ENCODE measurements at regions not wholly inside any gene's neighbourhood (a gene's known extent, or its start where the extent isn't known, plus 50 kb on each side); places are given as distances from the start of the nearest gene placed in this dataset.

GRCh38 chr4:31125061-31125460, 404.9 kb downstream of the PCDH7 start:
- intact Hi-C loops (cut with DNase I, micrococcal nuclease) = no loop called here
- Mint-ChIP-seq H3K36me3 (ENCODE audit: low read depth) (no peaks in the 10 kb centered on the region), H3K27ac (no peak overlapping the region), H3K9me3 (peaks cover 2% of the 10 kb centered on the region), H3K4me3 (no peak overlapping the region), H3K4me1 (ENCODE audit: low read depth) (no peaks in the 10 kb centered on the region), H3K27me3 (no peaks in the 10 kb centered on the region)
- DNase-seq = no peak
- Histone ChIP-seq H3K36me3 (ENCODE audit: insufficient read depth, low read length) (no peaks in the 10 kb centered on the region), H3K27ac (ENCODE audit: low read depth in 1 of 2, low read length in 2 of 2) (no peak overlapping the region), H3K4me3 (ENCODE audit: low read length) (no peak overlapping the region), H3K4me1 (ENCODE audit: insufficient read depth, low read length) (no peaks in the 10 kb centered on the region), H3K9me3 (ENCODE audit: control insufficient read depth in 1 of 2, insufficient read depth in 1 of 2, low read length in 2 of 2) (peaks cover 0 to 8% of the 10 kb centered on the region in 2 experiments), H3K27me3 (ENCODE audit: control insufficient read depth in 1 of 2, insufficient read depth in 2 of 2, low read length in 2 of 2) (no peaks in the 10 kb centered on the region)
- ChIA-PET POLR2A (no interaction called here), CTCF (no interaction called here)
- TF ChIP-seq CTCF (IDR thresholded peaks at IDR 0.05) = no peak
- no peak for ATAC-seq (ENCODE audit: poor library complexity)

- H3K4me3 ChIP-seq (ENCODE audit: low read length) = no peak overlapping the region
- intact Hi-C loops (cut with DNase I, micrococcal nuclease) = no loop called here
- peaks cover 2% of the 10 kb centered on the region for H3K9me3 Mint-ChIP-seq
- no peaks in the 10 kb centered on the region for H3K27me3 ChIP-seq (ENCODE audit: control insufficient read depth in 1 of 2, insufficient read depth in 2 of 2, low read length in 2 of 2)
- H3K36me3 ChIP-seq (ENCODE audit: insufficient read depth, low read length) = no peaks in the 10 kb centered on the region
- H3K27ac ChIP-seq (ENCODE audit: low read depth in 1 of 2, low read length in 2 of 2) = no peak overlapping the region
- no peak overlapping the region for H3K4me3 Mint-ChIP-seq
- H3K27me3 Mint-ChIP-seq = no peaks in the 10 kb centered on the region
- ATAC-seq (ENCODE audit: poor library complexity) (no peak), DNase-seq (no peak)
- H3K9me3 ChIP-seq (ENCODE audit: control insufficient read depth in 1 of 2, insufficient read depth in 1 of 2, low read length in 2 of 2) = peaks cover 0 to 8% of the 10 kb centered on the region in 2 experiments
- no peaks in the 10 kb centered on the region for H3K4me1 Mint-ChIP-seq (ENCODE audit: low read depth)
- POLR2A ChIA-PET = no interaction called here
- no peaks in the 10 kb centered on the region for H3K4me1 ChIP-seq (ENCODE audit: insufficient read depth, low read length)
- no peak for TF ChIP-seq CTCF (IDR thresholded peaks at IDR 0.05)
- H3K27ac Mint-ChIP-seq = no peak overlapping the region
- CTCF ChIA-PET = no interaction called here
- H3K36me3 Mint-ChIP-seq (ENCODE audit: low read depth) = no peaks in the 10 kb centered on the region
These were observed 405.3 kb downstream of the PCDH7 start for GRCh38 chr4:31125496-31125895.

GRCh38 chr4:31126881-31127398, 406.8 kb downstream of the PCDH7 start:
- intact Hi-C loops (cut with DNase I, micrococcal nuclease) = no loop called here
- Mint-ChIP-seq H3K4me1 (ENCODE audit: low read depth) (no peaks in the 10 kb centered on the region), H3K36me3 (ENCODE audit: low read depth) (no peaks in the 10 kb centered on the region), H3K27ac (no peak overlapping the region), H3K27me3 (no peaks in the 10 kb centered on the region), H3K4me3 (no peak overlapping the region), H3K9me3 (no peaks in the 10 kb centered on the region)
- DNase-seq (no peak), ATAC-seq (ENCODE audit: poor library complexity) (no peak)
- Histone ChIP-seq H3K4me1 (ENCODE audit: insufficient read depth, low read length) (no peaks in the 10 kb centered on the region), H3K27ac (ENCODE audit: low read depth in 1 of 2, low read length in 2 of 2) (no peak overlapping the region), H3K36me3 (ENCODE audit: insufficient read depth, low read length) (no peaks in the 10 kb centered on the region), H3K4me3 (ENCODE audit: low read length) (no peak overlapping the region), H3K9me3 (ENCODE audit: control insufficient read depth in 1 of 2, insufficient read depth in 1 of 2, low read length in 2 of 2) (peaks cover 0 to 8% of the 10 kb centered on the region in 2 experiments), H3K27me3 (ENCODE audit: control insufficient read depth in 1 of 2, insufficient read depth in 2 of 2, low read length in 2 of 2) (no peaks in the 10 kb centered on the region)
- ChIA-PET CTCF (no interaction called here), POLR2A (no interaction called here)
- no peak for TF ChIP-seq CTCF (IDR thresholded peaks at IDR 0.05)
